Fibroblast of villous mesenchyme (primary cell): ENCODE measurements at regions not wholly inside any gene's neighbourhood (a gene's known extent, or its start where the extent isn't known, plus 50 kb on each side); places are given as distances from the start of the nearest gene placed in this dataset.

ENCODE experiments used
- DNase-seq: peaks from one replicate; pipeline ENCODE4 v3.0.0-alpha.2; 2010; ENCODE audit warnings: low read depth
- H3K4me3 ChIP-seq: 2 replicates; pipeline ENCODE4 v1.5.1; 2011; ENCODE audit warnings: low read depth, mild to moderate bottlenecking, low read length
- CTCF ChIP-seq: IDR thresholded peaks from 2 replicates; pipeline ENCODE4 v1.5.1; 2012; ENCODE audit warnings: low read depth, mild to moderate bottlenecking, low read length; ENCODE audit not compliant: insufficient read depth

- DNase-seq = no peak
- TF ChIP-seq CTCF = no peak
- no peak overlapping the region for H3K4me3 ChIP-seq
Measured at GRCh38 chr16:85391175-85391707, 221.9 kb upstream of the GSE1 start.

- no peak for DNase-seq
- no peak overlapping the region for H3K4me3 ChIP-seq
- no peak for TF ChIP-seq CTCF
Measured at GRCh38 chr16:85391769-85392583, 221.1 kb upstream of the GSE1 start.

- TF ChIP-seq CTCF = no peak
- no peak for DNase-seq
- H3K4me3 ChIP-seq = no peak overlapping the region
Measured at GRCh38 chr16:85392756-85393673, 220.1 kb upstream of the GSE1 start.

- peak overlapping the region; percentile 17 for H3K4me3 ChIP-seq
- DNase-seq = peak; percentile 77
- peak; percentile 94 for TF ChIP-seq CTCF
Measured at GRCh38 chr16:85393674-85394451, 219.3 kb upstream of the GSE1 start.

- TF ChIP-seq CTCF = no peak
- no peak overlapping the region for H3K4me3 ChIP-seq
- DNase-seq = no peak
Measured at GRCh38 chr16:85394456-85395206, 218.5 kb upstream of the GSE1 start.
